ENCODE measurements at regions not wholly inside any gene's neighbourhood (a gene's known extent, or its start where the extent isn't known, plus 50 kb on each side); places are given as distances from the start of the nearest gene placed in this dataset.

GRCh38 chr11:11108026-11108425 is 245.0 kb downstream of the CSNK2A3 start:
- TF ChIP-seq CTCF (IDR thresholded peaks at IDR 0.05; ENCODE audit: control extremely low read depth in 1 of 3, insufficient read depth in 1 of 3, low read depth in 1 of 3, low read length in 3 of 3) = no peak
- TF ChIP-seq EZH2 (IDR thresholded peaks at IDR 0.05; ENCODE audit: low read depth, low read length, severe bottlenecking) = no peak

Data from H1 (cell line).